CD14-positive monocyte (primary cell): ENCODE measurements at regions not wholly inside any gene's neighbourhood (a gene's known extent, or its start where the extent isn't known, plus 50 kb on each side); places are given as distances from the start of the nearest gene placed in this dataset.

Experiments used
- DNase-seq, 3 donors: peaks; one replicate each; pipeline ENCODE4 v3.0.0-alpha.2; 2011 to 2022
- H2AFZ ChIP-seq: 2 replicates; pipeline ENCODE4 v1.6.0; 2012; ENCODE audit warnings: mild to moderate bottlenecking, low read depth, low read length, inconsistent platforms; ENCODE audit not compliant: insufficient read depth, poor library complexity, severe bottlenecking
- H3K27ac ChIP-seq, 2 donors: 1 replicate in 1 of 2; 2 replicates in 1 of 2; pipeline ENCODE4 v1.5.1; 2012 to 2013; ENCODE audit warnings: low read length in 2 of 2, control low read depth in 1 of 2, inconsistent platforms in 1 of 2, low read depth in 1 of 2, mild to moderate bottlenecking in 1 of 2
- H3K27me3 ChIP-seq, 2 donors: one replicate each; pipeline versions ENCODE4 v1.6.0 to v1.6.1; 2011 to 2013; ENCODE audit warnings: low read length in 2 of 2; ENCODE audit not compliant: control insufficient read depth in 2 of 2, insufficient read depth in 2 of 2
- H3K36me3 ChIP-seq, 2 donors: replicated peaks in 1 of 2; 1 replicate in 1 of 2; 2 replicates in 1 of 2; pipeline versions ENCODE4 v1.5.1 to v1.6.1; 2012 to 2013; ENCODE audit warnings: low read length in 2 of 2, control low read depth in 1 of 2, inconsistent platforms in 1 of 2, mild to moderate bottlenecking in 1 of 2; ENCODE audit not compliant: insufficient read depth in 2 of 2, control insufficient read depth in 1 of 2
- H3K4me1 ChIP-seq, 2 donors: 1 replicate in 1 of 2; 2 replicates in 1 of 2; pipeline versions ENCODE4 v1.5.1 to v1.6.1; 2012 to 2013; ENCODE audit warnings: low read length in 2 of 2, control low read depth in 1 of 2, inconsistent platforms in 1 of 2, mild to moderate bottlenecking in 1 of 2, moderate library complexity in 1 of 2; ENCODE audit not compliant: insufficient read depth in 2 of 2, control insufficient read depth in 1 of 2
- H3K4me2 ChIP-seq: replicated peaks from 2 replicates; pipeline ENCODE3; 2012; ENCODE audit warnings: low read length, moderate library complexity, mild to moderate bottlenecking; ENCODE audit not compliant: poor library complexity, severe bottlenecking; ENCODE audit errors: extremely low read depth
- H3K4me3 ChIP-seq, 3 experiments: fragments of 200-600 bp in 1 of 3; sonication (generic) in 1 of 3; replicated peaks in 1 of 3; 1 replicate in 2 of 3; 2 replicates in 1 of 3; pipeline ENCODE4 v1.5.1; 2011 to 2013; ENCODE audit warnings: low read length in 3 of 3, mild to moderate bottlenecking in 3 of 3, control low read depth in 2 of 3, low read depth in 2 of 3, inconsistent platforms in 1 of 3, moderate library complexity in 1 of 3
- H3K79me2 ChIP-seq: 2 replicates; pipeline ENCODE4 v1.6.0; 2012; ENCODE audit warnings: mild to moderate bottlenecking, control low read depth, inconsistent platforms, low read length, moderate library complexity; ENCODE audit not compliant: insufficient read depth
- H3K9ac ChIP-seq: 2 replicates; pipeline ENCODE4 v1.6.0; 2017; ENCODE audit warnings: low read length, mild to moderate bottlenecking; ENCODE audit not compliant: insufficient read depth, poor library complexity, severe bottlenecking
- H3K9me3 ChIP-seq, 2 donors: replicated peaks in 1 of 2; 1 replicate in 1 of 2; 2 replicates in 1 of 2; pipeline versions ENCODE4 v1.5.1 to v1.6.1; 2012 to 2013; ENCODE audit warnings: low read length in 2 of 2, control low read depth in 1 of 2; ENCODE audit not compliant: control insufficient read depth in 1 of 2, insufficient read depth in 1 of 2
- H4K20me1 ChIP-seq: 2 replicates; pipeline ENCODE4 v1.6.0; 2012; ENCODE audit warnings: mild to moderate bottlenecking, low read length, control low read depth, moderate library complexity; ENCODE audit not compliant: insufficient read depth
- H3K27ac Mint-ChIP-seq, 7 donors: one replicate each; pipeline ENCODE4 v1.8.0; 2020; ENCODE audit warnings: mild to moderate bottlenecking in 7 of 7, mixed read lengths in 7 of 7, moderate library complexity in 6 of 7, inconsistent platforms in 2 of 7
- H3K27me3 Mint-ChIP-seq, 3 donors: one replicate each; pipeline ENCODE4 v1.8.0; 2021 to 2022; ENCODE audit warnings: low read depth in 3 of 3, mild to moderate bottlenecking in 3 of 3, mixed read lengths in 3 of 3, moderate library complexity in 3 of 3, inconsistent platforms in 1 of 3
- H3K36me3 Mint-ChIP-seq, 2 donors: one replicate each; pipeline ENCODE4 v1.8.0; 2020; ENCODE audit warnings: mixed read lengths in 2 of 2, inconsistent platforms in 1 of 2, mild to moderate bottlenecking in 1 of 2
- H3K4me1 Mint-ChIP-seq: one replicate; pipeline ENCODE4 v1.8.0; 2020; ENCODE audit warnings: mild to moderate bottlenecking, mixed read lengths
- H3K4me3 Mint-ChIP-seq, 2 donors: one replicate each; pipeline ENCODE4 v1.8.0; 2020; ENCODE audit warnings: mild to moderate bottlenecking in 2 of 2, mixed read lengths in 2 of 2, moderate library complexity in 1 of 2
- H3K9me3 Mint-ChIP-seq, 7 donors: one replicate each; pipeline ENCODE4 v1.8.0; 2020 to 2022; ENCODE audit warnings: mixed read lengths in 7 of 7, mild to moderate bottlenecking in 6 of 7, moderate library complexity in 6 of 7, inconsistent platforms in 2 of 7
- WGBS: methylation state at CpG from one replicate; pipeline ENCODE4 v1.1.5; 2013; ENCODE audit warnings: missing lambda C conversion rate; ENCODE audit not compliant: insufficient coverage; 5-methylcytosine and 5-hydroxymethylcytosine counted together
- intact Hi-C, 2 donors: fragments of 100-400 bp; cut with micrococcal nuclease; formaldehyde crosslinking; loops; one replicate each; pipeline versions ENCODE4 v1.15.0 to v1.15.1; 2023
- TF ChIP-seq, protein P1 (sequence below): fragments of 200-600 bp; IDR thresholded peaks from one replicate; pipeline ENCODE4 v1.8.0; 2022; ENCODE audit warnings: antibody characterized with exemption, mild to moderate bottlenecking

- H2AFZ ChIP-seq, result no peak overlapping the region
- H3K36me3 ChIP-seq, result no peaks in the 10 kb centered on the region
- H3K4me3 Mint-ChIP-seq, result no peak overlapping the region
- TF ChIP-seq, protein P1, sequence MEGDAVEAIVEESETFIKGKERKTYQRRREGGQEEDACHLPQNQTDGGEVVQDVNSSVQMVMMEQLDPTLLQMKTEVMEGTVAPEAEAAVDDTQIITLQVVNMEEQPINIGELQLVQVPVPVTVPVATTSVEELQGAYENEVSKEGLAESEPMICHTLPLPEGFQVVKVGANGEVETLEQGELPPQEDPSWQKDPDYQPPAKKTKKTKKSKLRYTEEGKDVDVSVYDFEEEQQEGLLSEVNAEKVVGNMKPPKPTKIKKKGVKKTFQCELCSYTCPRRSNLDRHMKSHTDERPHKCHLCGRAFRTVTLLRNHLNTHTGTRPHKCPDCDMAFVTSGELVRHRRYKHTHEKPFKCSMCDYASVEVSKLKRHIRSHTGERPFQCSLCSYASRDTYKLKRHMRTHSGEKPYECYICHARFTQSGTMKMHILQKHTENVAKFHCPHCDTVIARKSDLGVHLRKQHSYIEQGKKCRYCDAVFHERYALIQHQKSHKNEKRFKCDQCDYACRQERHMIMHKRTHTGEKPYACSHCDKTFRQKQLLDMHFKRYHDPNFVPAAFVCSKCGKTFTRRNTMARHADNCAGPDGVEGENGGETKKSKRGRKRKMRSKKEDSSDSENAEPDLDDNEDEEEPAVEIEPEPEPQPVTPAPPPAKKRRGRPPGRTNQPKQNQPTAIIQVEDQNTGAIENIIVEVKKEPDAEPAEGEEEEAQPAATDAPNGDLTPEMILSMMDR, result no peak
- no peak overlapping the region for H3K27ac Mint-ChIP-seq
- no peak overlapping the region for H3K27ac ChIP-seq
- no peaks in the 10 kb centered on the region for H3K36me3 Mint-ChIP-seq
- no peaks in the 10 kb centered on the region for H3K27me3 Mint-ChIP-seq
- H3K79me2 ChIP-seq, result no peaks in the 10 kb centered on the region
- no peaks in the 10 kb centered on the region for H4K20me1 ChIP-seq
- no peaks in the 10 kb centered on the region for H3K27me3 ChIP-seq
- no CpG with 5 or more reads among the region's 1 CpG for WGBS
- H3K4me2 ChIP-seq, result no peak overlapping the region
- H3K9me3 ChIP-seq, result no peaks in the 10 kb centered on the region
- no peak overlapping the region for H3K9ac ChIP-seq
- no peaks in the 10 kb centered on the region for H3K4me1 ChIP-seq
- H3K4me3 ChIP-seq, result no peak overlapping the region
- H3K4me1 Mint-ChIP-seq, result no peaks in the 10 kb centered on the region
- intact Hi-C loops, result no loop called here
- DNase-seq, result no peak
- peaks cover 0 to 17% (median 4%) of the 10 kb centered on the region in 7 donors for H3K9me3 Mint-ChIP-seq
These were observed 340.3 kb downstream of the SEC16B start for GRCh38 chr1:177629526-177629925.

GRCh38 chr1:177627148-177627910, 342.5 kb downstream of the SEC16B start:
- no CpG with 5 or more reads among the region's 4 CpGs for WGBS
- H3K4me3 Mint-ChIP-seq, result no peak overlapping the region

More at GRCh38 chr1:177627148-177627910, 342.5 kb downstream of the SEC16B start:
- no peaks in the 10 kb centered on the region for H3K4me1 ChIP-seq
- H2AFZ ChIP-seq, result no peak overlapping the region
- H3K27ac Mint-ChIP-seq, result no peak overlapping the region
- H3K27me3 ChIP-seq, result no peaks in the 10 kb centered on the region
- no peaks in the 10 kb centered on the region for H3K36me3 ChIP-seq
- H4K20me1 ChIP-seq, result no peaks in the 10 kb centered on the region
- peaks cover 0 to 10% (median 4%) of the 10 kb centered on the region in 7 donors for H3K9me3 Mint-ChIP-seq
- no peak overlapping the region for H3K9ac ChIP-seq
- TF ChIP-seq, protein P1, result no peak
- DNase-seq, result no peak
- no peak overlapping the region for H3K4me3 ChIP-seq
- peaks cover 0 to 1% (median 0%) of the 10 kb centered on the region in 3 donors for H3K27me3 Mint-ChIP-seq
- H3K9me3 ChIP-seq, result peaks cover 0 to 4% of the 10 kb centered on the region in 2 donors
- no peaks in the 10 kb centered on the region for H3K36me3 Mint-ChIP-seq
- no peaks in the 10 kb centered on the region for H3K4me1 Mint-ChIP-seq
- intact Hi-C loops, result no loop called here
- H3K79me2 ChIP-seq, result no peaks in the 10 kb centered on the region
- no peak overlapping the region for H3K27ac ChIP-seq
- no peak overlapping the region for H3K4me2 ChIP-seq
